Activated CD4-positive, alpha-beta T cell treated with anti-CD3 and anti-CD28 coated beads, Interleukin-2, amount 50 U/mL, for 24 hours (primary cell): ENCODE measurements at regions not wholly inside any gene's neighbourhood (a gene's known extent, or its start where the extent isn't known, plus 50 kb on each side); places are given as distances from the start of the nearest gene placed in this dataset.

Experiments
- DNase-seq, 2 donors: peaks; one replicate each; pipeline ENCODE4 v3.0.0-alpha.2; 2020; ENCODE audit warnings: low read depth in 1 of 2, low spot score in 1 of 2

DNA sequence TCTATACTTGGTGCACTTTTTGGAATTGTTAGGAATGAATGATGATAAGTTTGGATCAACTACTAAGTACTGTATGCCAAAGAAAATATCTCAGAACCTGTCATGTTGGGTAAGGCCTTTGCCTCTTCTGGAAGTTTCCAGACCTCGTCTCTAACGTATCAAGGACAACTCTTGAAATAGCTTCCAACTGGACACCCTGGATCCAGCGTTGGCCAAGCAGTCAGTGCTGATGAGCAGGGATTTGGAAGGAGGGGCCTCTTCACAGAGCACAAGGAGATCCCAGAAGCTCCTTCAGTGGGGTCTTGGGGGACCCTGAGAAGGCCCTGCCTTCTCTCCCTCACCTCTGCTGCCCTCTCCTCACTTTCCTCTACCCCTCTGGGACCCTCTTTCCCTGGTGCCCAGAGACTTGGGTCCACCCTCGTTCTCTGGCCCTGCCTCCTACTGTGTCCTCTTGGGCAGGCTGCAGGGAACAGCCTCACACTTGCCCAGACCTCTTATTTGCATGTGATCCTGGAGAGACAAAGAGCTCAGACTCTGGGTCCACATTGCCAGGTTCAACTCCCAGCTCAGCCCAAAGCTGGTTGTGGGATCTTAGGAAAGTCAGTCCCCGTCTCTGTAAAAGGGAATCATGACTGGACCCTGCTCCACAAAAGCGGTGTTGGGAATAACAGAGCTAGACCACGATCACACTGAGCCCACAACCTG lies 145.8 kb downstream of the COL6A3 start:
- DNase-seq, result no peak

DNA sequence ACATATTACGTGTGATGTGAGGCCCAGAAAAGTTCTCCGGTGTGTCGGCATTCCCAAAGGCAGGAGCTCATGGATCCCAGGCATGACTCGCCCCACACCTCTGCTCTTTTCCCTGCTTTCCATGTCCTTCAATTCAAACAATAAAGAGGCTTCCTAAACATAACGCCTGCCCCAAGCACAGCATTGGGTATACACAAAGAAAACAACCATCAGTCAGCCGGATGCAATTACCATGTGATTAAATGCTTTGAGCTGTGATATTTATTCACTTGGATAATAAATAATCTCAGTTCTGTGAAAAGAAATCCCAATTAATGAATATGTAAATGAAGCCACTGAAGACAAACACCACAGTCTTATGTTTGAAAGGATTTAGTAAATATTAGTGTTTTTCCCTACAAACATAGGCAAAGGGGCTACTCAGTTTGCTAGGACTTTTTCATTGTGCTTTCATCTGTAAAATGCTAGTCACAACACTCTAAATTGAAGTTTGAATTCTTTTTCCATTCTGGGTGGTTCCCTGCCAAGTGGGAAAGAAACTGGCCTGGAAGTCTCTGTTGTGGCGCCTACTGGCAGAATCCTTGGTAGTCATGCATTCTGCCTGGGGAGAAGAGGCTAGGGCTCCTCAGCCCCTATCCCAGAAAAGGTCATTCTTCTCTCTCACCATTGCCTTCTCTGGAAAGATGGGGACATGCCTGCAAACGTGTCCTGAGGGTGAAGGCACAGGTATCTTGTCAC lies 144.7 kb downstream of the COL6A3 start:
- no peak for DNase-seq

- no peak for DNase-seq
Measured at GRCh38 chr2:237270520-237270919, 143.4 kb downstream of the COL6A3 start.

- no peak for DNase-seq
Measured at GRCh38 chr2:237271698-237272652, 142.0 kb downstream of the COL6A3 start.
